Ascending aorta (tissue), 2 donors: ENCODE measurements at regions not wholly inside any gene's neighbourhood (a gene's known extent, or its start where the extent isn't known, plus 50 kb on each side); places are given as distances from the start of the nearest gene placed in this dataset.
"Not testable (repeated sequence)": the region's sequence is repeated elsewhere in the genome, so short reads cannot be mapped to it uniquely, and the experiment has no call there.

Source experiments
- DNase-seq, 2 donors: peaks; one replicate each; pipeline ENCODE4 v3.0.0-alpha.2; 2019; ENCODE audit warnings: low spot score in 2 of 2
- H3K27ac ChIP-seq, 2 donors: fragments of 200-600 bp; sonication (generic); one replicate each; pipeline ENCODE4 v1.5.1; 2016 to 2017; ENCODE audit warnings: mild to moderate bottlenecking in 1 of 2
- H3K27me3 ChIP-seq: fragments of 200-600 bp; sonication (generic); one replicate; pipeline ENCODE4 v1.5.1; 2017
- H3K36me3 ChIP-seq, 2 donors: fragments of 200-600 bp; sonication (generic); one replicate each; pipeline ENCODE4 v1.5.1; 2016
- H3K4me1 ChIP-seq, 2 donors: fragments of 200-600 bp; sonication (generic); one replicate each; pipeline ENCODE4 v1.5.1; 2016 to 2017; ENCODE audit warnings: mild to moderate bottlenecking in 1 of 2
- H3K4me3 ChIP-seq, 2 donors: fragments of 200-600 bp; sonication (generic); one replicate each; pipeline ENCODE4 v1.5.1; 2016 to 2017; ENCODE audit warnings: mild to moderate bottlenecking in 1 of 2
- H3K9me3 ChIP-seq, 2 donors: fragments of 200-600 bp; sonication (generic); one replicate each; pipeline ENCODE4 v1.5.1; 2016
- intact Hi-C: fragments of 100-400 bp; cut with DNase I; formaldehyde crosslinking; loops from one replicate; pipeline ENCODE4 v1.15.1; 2023
- TF ChIP-seq, protein P1 (sequence below), 3 experiments: fragments of 200-600 bp in 2 of 3; fragments of 450-650 bp in 1 of 3; sonication (generic) in 2 of 3; IDR thresholded peaks; one replicate each; pipeline ENCODE4 v1.5.1; 2016 to 2019; ENCODE audit warnings: antibody characterized with exemption in 3 of 3, mild to moderate bottlenecking in 1 of 3, moderate library complexity in 1 of 3

DNA sequence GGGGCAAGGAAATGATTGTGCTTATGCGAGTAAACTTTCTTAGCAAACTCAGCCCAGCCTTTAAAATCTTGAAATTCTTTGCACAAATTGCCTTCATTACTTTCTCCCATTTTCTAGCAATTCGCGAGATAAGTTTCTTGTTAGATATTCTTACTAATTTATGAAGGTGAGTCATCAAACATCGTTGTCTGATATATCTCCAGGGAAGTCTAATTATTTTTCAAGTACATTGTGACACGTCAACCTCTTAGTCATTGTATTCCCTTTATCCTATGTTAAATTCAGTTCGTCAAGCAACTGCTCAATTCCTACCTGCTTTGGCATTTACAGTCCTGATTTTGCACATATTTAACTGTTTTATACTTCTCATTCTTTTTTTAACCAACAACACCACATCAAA lies 854.5 kb upstream of the CRIM1 start:
- no peaks in the 10 kb centered on the region for H3K36me3 ChIP-seq
- no peaks in the 10 kb centered on the region for H3K27me3 ChIP-seq
- H3K27ac ChIP-seq, result no peak overlapping the region
- H3K4me1 ChIP-seq, result no peaks in the 10 kb centered on the region
- DNase-seq, result no peak
- no peak overlapping the region for H3K4me3 ChIP-seq
- TF ChIP-seq, protein P1, sequence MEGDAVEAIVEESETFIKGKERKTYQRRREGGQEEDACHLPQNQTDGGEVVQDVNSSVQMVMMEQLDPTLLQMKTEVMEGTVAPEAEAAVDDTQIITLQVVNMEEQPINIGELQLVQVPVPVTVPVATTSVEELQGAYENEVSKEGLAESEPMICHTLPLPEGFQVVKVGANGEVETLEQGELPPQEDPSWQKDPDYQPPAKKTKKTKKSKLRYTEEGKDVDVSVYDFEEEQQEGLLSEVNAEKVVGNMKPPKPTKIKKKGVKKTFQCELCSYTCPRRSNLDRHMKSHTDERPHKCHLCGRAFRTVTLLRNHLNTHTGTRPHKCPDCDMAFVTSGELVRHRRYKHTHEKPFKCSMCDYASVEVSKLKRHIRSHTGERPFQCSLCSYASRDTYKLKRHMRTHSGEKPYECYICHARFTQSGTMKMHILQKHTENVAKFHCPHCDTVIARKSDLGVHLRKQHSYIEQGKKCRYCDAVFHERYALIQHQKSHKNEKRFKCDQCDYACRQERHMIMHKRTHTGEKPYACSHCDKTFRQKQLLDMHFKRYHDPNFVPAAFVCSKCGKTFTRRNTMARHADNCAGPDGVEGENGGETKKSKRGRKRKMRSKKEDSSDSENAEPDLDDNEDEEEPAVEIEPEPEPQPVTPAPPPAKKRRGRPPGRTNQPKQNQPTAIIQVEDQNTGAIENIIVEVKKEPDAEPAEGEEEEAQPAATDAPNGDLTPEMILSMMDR (IDR thresholded peaks at IDR 0.05), result no peak
- intact Hi-C loops, result no loop called here
- H3K9me3 ChIP-seq, result no peaks in the 10 kb centered on the region

GRCh38 chr2:35496022-35496421 lies 859.6 kb upstream of the CRIM1 start:
- intact Hi-C loops, result no loop called here
- TF ChIP-seq, protein P1 (IDR thresholded peaks at IDR 0.05), result no peak

GRCh38 chr2:35495182-35495581 lies 860.4 kb upstream of the CRIM1 start:
- H3K9me3 ChIP-seq, result no peaks in the 10 kb centered on the region
- no peaks in the 10 kb centered on the region for H3K36me3 ChIP-seq
- H3K4me1 ChIP-seq, result no peaks in the 10 kb centered on the region
- intact Hi-C loops, result no loop called here
- H3K27ac ChIP-seq, result no peak overlapping the region
- TF ChIP-seq, protein P1 (IDR thresholded peaks at IDR 0.05), result no peak
- no peak overlapping the region for H3K4me3 ChIP-seq
- DNase-seq, result no peak
- H3K27me3 ChIP-seq, result no peaks in the 10 kb centered on the region

More at GRCh38 chr2:35496022-35496421, 859.6 kb upstream of the CRIM1 start:
- Histone ChIP-seq H3K9me3 (no peaks in the 10 kb centered on the region), H3K27me3 (no peaks in the 10 kb centered on the region), H3K27ac (no peak overlapping the region), H3K4me3 (no peak overlapping the region), H3K4me1 (no peaks in the 10 kb centered on the region), H3K36me3 (no peaks in the 10 kb centered on the region)
- DNase-seq, result no peak

GRCh38 chr2:35478121-35478520 lies 877.5 kb upstream of the CRIM1 start:
- intact Hi-C loops, H3K4me3 ChIP-seq, H3K9me3 ChIP-seq, H3K4me1 ChIP-seq, H3K36me3 ChIP-seq, H3K27ac ChIP-seq, DNase-seq, H3K27me3 ChIP-seq: not testable (repeated sequence)

- H3K27me3 ChIP-seq, result no peaks in the 10 kb centered on the region
These were observed 887.3 kb upstream of the CRIM1 start for GRCh38 chr2:35468245-35468644.

DNA sequence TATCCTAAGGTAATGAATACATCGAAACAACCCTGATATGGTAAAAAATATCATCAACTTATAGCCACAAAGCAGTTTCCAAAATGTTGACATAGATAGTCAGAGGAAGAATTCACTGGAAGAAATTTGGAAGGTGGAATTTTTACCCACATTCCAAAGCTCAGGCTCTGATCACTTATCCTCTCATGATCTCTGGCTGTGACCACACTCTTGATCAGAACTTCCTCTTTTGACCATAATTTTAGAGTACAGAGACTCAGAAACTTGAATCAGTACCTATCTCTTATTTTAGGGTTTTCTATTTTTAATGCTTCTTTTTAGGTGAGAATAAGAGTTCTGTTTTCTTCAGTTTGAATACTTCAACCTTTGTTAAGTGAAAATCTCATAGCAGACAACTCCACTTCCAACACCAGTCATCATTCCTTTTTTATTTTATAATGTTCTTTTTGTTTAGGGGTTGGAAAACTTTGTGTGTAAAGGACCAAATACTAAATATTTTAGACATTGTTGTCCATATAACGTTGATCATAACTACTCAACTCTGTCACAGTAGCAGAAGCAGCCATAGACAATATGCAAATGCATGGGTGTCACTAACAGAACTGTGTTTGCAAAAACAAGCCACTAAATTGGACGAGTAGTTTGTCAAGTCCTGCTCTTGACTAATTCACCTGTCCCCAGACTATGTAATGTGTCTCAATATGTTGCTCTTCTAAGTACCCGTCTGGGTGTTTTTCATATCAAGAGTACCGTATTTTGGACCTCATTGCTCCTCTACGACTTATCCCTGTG lies 891.6 kb upstream of the CRIM1 start:
- no peak overlapping the region for H3K27ac ChIP-seq
- no peaks in the 10 kb centered on the region for H3K36me3 ChIP-seq
- TF ChIP-seq, protein P1 (IDR thresholded peaks at IDR 0.05), result no peak
- H3K4me3 ChIP-seq, result no peak overlapping the region
- intact Hi-C loops, result no loop called here
- DNase-seq, result no peak
- H3K4me1 ChIP-seq, result no peaks in the 10 kb centered on the region
- no peaks in the 10 kb centered on the region for H3K9me3 ChIP-seq
- no peaks in the 10 kb centered on the region for H3K27me3 ChIP-seq

More at GRCh38 chr2:35468245-35468644, 887.3 kb upstream of the CRIM1 start:
- intact Hi-C loops, result no loop called here
- Histone ChIP-seq H3K4me1 (no peaks in the 10 kb centered on the region), H3K36me3 (no peaks in the 10 kb centered on the region), H3K27ac (no peak overlapping the region), H3K4me3 (no peak overlapping the region), H3K9me3 (no peaks in the 10 kb centered on the region)
- TF ChIP-seq, protein P1 (IDR thresholded peaks at IDR 0.05), result no peak
- no peak for DNase-seq
